ENCODE measurements at regions not wholly inside any gene's neighbourhood (a gene's known extent, or its start where the extent isn't known, plus 50 kb on each side); places are given as distances from the start of the nearest gene placed in this dataset.
"Not testable (repeated sequence)": the region's sequence is repeated elsewhere in the genome, so short reads cannot be mapped to it uniquely, and the experiment has no call there.

GRCh38 chrX:95427389-95427788 lies 1257.3 kb upstream of the DIAPH2 start:
- no peaks in the 10 kb centered on the region for H3K27me3 Mint-ChIP-seq (ENCODE audit: low read depth)
- H3K36me3 Mint-ChIP-seq (ENCODE audit: low read depth) = no peaks in the 10 kb centered on the region
- H3K4me1 Mint-ChIP-seq (ENCODE audit: low read depth) = no peaks in the 10 kb centered on the region
- CTCF ChIA-PET = no interaction called here
- H3K4me3 Mint-ChIP-seq = no peak overlapping the region
- DNase-seq (no peak), ATAC-seq (no peak)
- H3K9me3 Mint-ChIP-seq (ENCODE audit: insufficient read depth) = peaks cover 4% of the 10 kb centered on the region
- POLR2A ChIA-PET = no interaction called here
- no peak overlapping the region for H3K27ac Mint-ChIP-seq

DNA sequence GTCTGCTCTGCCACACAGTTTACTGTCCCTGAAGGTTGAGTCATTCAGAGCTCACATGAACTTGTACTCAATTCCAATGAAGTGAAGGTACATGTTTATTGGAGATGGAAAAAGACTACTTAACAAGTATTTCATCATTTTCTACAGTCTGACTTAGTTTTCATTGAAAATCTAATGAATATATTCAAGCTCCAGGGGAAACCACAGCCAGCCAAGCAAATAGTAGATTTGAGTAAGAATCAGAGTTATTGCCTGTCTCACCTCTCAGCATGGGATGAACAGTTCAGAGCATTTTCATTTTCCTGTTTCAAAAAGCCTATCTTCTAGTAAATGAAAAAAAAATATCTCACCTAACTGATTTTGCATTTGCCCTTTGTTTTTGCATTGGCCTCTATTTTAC lies 1249.4 kb upstream of the DIAPH2 start:
- DNase-seq (no peak), ATAC-seq (no peak)
- Mint-ChIP-seq H3K4me3 (no peak overlapping the region), H3K27ac (no peak overlapping the region), H3K9me3 (ENCODE audit: insufficient read depth) (peaks cover 8% of the 10 kb centered on the region), H3K4me1 (ENCODE audit: low read depth) (no peaks in the 10 kb centered on the region), H3K36me3 (ENCODE audit: low read depth) (no peaks in the 10 kb centered on the region), H3K27me3 (ENCODE audit: low read depth) (no peaks in the 10 kb centered on the region)
- CTCF ChIA-PET = no interaction called here
- POLR2A ChIA-PET = no interaction called here

- POLR2A ChIA-PET = no interaction called here
- CTCF ChIA-PET = no interaction called here
- Mint-ChIP-seq H3K4me1 (ENCODE audit: low read depth) (no peaks in the 10 kb centered on the region), H3K9me3 (ENCODE audit: insufficient read depth) (no peaks in the 10 kb centered on the region), H3K4me3 (no peak overlapping the region), H3K36me3 (ENCODE audit: low read depth) (no peaks in the 10 kb centered on the region), H3K27me3 (ENCODE audit: low read depth) (no peaks in the 10 kb centered on the region), H3K27ac (no peak overlapping the region)
- ATAC-seq (no peak), DNase-seq (no peak)
Measured at GRCh38 chrX:95441836-95442235, 1242.8 kb upstream of the DIAPH2 start.

DNA sequence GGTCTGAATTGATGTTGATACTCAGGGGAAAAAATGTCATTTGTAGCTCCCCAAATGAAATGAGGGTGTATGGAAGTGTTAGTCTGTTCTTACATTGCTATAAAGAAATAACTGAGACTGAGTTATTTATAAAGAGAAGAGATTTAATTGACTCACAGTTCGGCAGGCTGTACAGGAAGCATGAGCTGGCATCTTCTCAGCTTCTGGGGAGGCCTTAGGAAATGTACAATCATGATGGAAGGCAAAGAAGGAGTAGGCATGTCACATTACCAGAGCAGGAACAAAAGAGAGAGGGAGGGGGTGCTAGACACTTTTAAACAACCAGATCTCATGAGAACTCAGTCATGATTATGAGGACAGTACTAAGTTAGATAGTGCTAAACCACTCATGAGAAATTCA lies 1199.9 kb upstream of the DIAPH2 start:
- ChIA-PET CTCF (no interaction called here), POLR2A (no interaction called here)
- Mint-ChIP-seq H3K36me3 (ENCODE audit: low read depth) (no peaks in the 10 kb centered on the region), H3K27me3 (ENCODE audit: low read depth) (no peaks in the 10 kb centered on the region), H3K9me3 (ENCODE audit: insufficient read depth) (no peaks in the 10 kb centered on the region), H3K4me3 (no peak overlapping the region), H3K27ac (no peak overlapping the region), H3K4me1 (ENCODE audit: low read depth) (no peaks in the 10 kb centered on the region)
- no peak for ATAC-seq
- DNase-seq = no peak

GRCh38 chrX:95505721-95506120 lies 1178.9 kb upstream of the DIAPH2 start:
- ChIA-PET POLR2A (no interaction called here), CTCF (no interaction called here)
- H3K36me3 Mint-ChIP-seq (ENCODE audit: low read depth) = no peaks in the 10 kb centered on the region
- no peak overlapping the region for H3K4me3 Mint-ChIP-seq
- H3K4me1 Mint-ChIP-seq (ENCODE audit: low read depth) = no peaks in the 10 kb centered on the region
- no peaks in the 10 kb centered on the region for H3K9me3 Mint-ChIP-seq (ENCODE audit: insufficient read depth)
- ATAC-seq = no peak
- no peaks in the 10 kb centered on the region for H3K27me3 Mint-ChIP-seq (ENCODE audit: low read depth)
- DNase-seq = no peak
- H3K27ac Mint-ChIP-seq = no peak overlapping the region

GRCh38 chrX:95509474-95509873 lies 1175.2 kb upstream of the DIAPH2 start:
- POLR2A ChIA-PET = no interaction called here

DNA sequence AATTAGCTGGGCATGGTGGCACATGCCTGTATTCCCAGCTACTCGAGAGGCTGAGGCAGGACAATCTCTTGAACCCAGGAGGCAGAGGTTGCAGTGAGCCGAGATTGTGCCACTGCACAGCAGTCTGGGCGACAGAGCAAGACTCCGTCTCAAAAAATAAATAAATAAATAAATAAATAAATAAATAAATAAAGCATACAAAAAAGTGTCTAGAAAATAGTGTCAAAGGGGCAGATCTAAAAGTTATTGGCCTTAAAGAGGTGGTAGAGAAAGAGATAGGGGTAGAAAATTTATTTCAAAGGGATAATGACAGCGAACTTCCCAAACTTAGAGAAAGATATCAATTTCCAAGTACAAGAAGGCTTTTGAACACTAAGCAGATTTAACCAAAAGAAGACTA lies 1160.6 kb upstream of the DIAPH2 start:
- not testable (repeated sequence) for H3K27ac Mint-ChIP-seq

More at GRCh38 chrX:95509474-95509873, 1175.2 kb upstream of the DIAPH2 start:
- H3K27me3 Mint-ChIP-seq (ENCODE audit: low read depth) = no peaks in the 10 kb centered on the region
- no peaks in the 10 kb centered on the region for H3K9me3 Mint-ChIP-seq (ENCODE audit: insufficient read depth)
- DNase-seq (no peak), ATAC-seq (no peak)
- no peaks in the 10 kb centered on the region for H3K36me3 Mint-ChIP-seq (ENCODE audit: low read depth)
- CTCF ChIA-PET = no interaction called here
- H3K4me1 Mint-ChIP-seq (ENCODE audit: low read depth) = no peaks in the 10 kb centered on the region
- H3K4me3 Mint-ChIP-seq = no peak overlapping the region
- H3K27ac Mint-ChIP-seq = no peak overlapping the region

GRCh38 chrX:95536111-95536510 lies 1148.5 kb upstream of the DIAPH2 start:
- Mint-ChIP-seq H3K36me3 (ENCODE audit: low read depth) (no peaks in the 10 kb centered on the region), H3K9me3 (ENCODE audit: insufficient read depth) (no peaks in the 10 kb centered on the region), H3K4me1 (ENCODE audit: low read depth) (no peaks in the 10 kb centered on the region), H3K27me3 (ENCODE audit: low read depth) (no peaks in the 10 kb centered on the region), H3K4me3 (no peak overlapping the region), H3K27ac (no peak overlapping the region)
- CTCF ChIA-PET = no interaction called here
- ATAC-seq (no peak), DNase-seq (no peak)
- POLR2A ChIA-PET = no interaction called here

More for the DNA sequence above, 1160.6 kb upstream of the DIAPH2 start:
- ATAC-seq; H3K36me3 Mint-ChIP-seq (ENCODE audit: low read depth); H3K27me3 Mint-ChIP-seq (ENCODE audit: low read depth); DNase-seq; POLR2A ChIA-PET; H3K4me3 Mint-ChIP-seq; CTCF ChIA-PET; H3K4me1 Mint-ChIP-seq (ENCODE audit: low read depth); H3K9me3 Mint-ChIP-seq (ENCODE audit: insufficient read depth): not testable (repeated sequence)

GRCh38 chrX:95536661-95537060 lies 1148.0 kb upstream of the DIAPH2 start:
- no peak overlapping the region for H3K27ac Mint-ChIP-seq
- CTCF ChIA-PET = no interaction called here
- no peaks in the 10 kb centered on the region for H3K9me3 Mint-ChIP-seq (ENCODE audit: insufficient read depth)
- POLR2A ChIA-PET = no interaction called here
- H3K4me3 Mint-ChIP-seq = no peak overlapping the region
- H3K36me3 Mint-ChIP-seq (ENCODE audit: low read depth) = no peaks in the 10 kb centered on the region
- ATAC-seq = no peak
- H3K27me3 Mint-ChIP-seq (ENCODE audit: low read depth) = no peaks in the 10 kb centered on the region
- no peaks in the 10 kb centered on the region for H3K4me1 Mint-ChIP-seq (ENCODE audit: low read depth)
- DNase-seq = no peak

DNA sequence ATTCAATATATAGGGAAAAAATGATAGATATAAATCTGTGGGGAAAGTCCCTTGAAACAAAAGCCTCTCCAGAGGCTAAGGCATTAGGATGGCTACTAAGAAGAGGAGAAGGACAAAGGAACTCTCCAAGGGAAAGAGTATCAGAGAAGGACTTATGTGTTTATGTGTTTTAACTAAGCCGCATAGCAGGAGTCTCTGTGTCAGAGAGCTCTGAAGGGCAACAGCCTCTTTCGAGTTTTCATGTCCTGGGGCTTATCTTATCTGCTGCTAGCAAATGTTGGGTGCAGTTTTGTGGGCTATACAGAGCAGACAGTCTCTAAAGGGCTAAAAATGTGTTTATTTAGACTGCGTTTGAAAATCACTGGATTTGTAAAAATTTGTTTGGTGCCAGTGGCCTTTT lies 1145.6 kb upstream of the DIAPH2 start:
- no peak overlapping the region for H3K4me3 Mint-ChIP-seq
- ChIA-PET CTCF (no interaction called here), POLR2A (no interaction called here)
- no peaks in the 10 kb centered on the region for H3K4me1 Mint-ChIP-seq (ENCODE audit: low read depth)
- H3K9me3 Mint-ChIP-seq (ENCODE audit: insufficient read depth) = no peaks in the 10 kb centered on the region
- ATAC-seq (no peak), DNase-seq (no peak)
- no peak overlapping the region for H3K27ac Mint-ChIP-seq
- H3K36me3 Mint-ChIP-seq (ENCODE audit: low read depth) = no peaks in the 10 kb centered on the region
- H3K27me3 Mint-ChIP-seq (ENCODE audit: low read depth) = no peaks in the 10 kb centered on the region

- H3K27me3 Mint-ChIP-seq (ENCODE audit: low read depth); ATAC-seq; CTCF ChIA-PET; H3K4me1 Mint-ChIP-seq (ENCODE audit: low read depth); DNase-seq; H3K27ac Mint-ChIP-seq; H3K36me3 Mint-ChIP-seq (ENCODE audit: low read depth); H3K9me3 Mint-ChIP-seq (ENCODE audit: insufficient read depth); H3K4me3 Mint-ChIP-seq; POLR2A ChIA-PET: not testable (repeated sequence)
Measured at GRCh38 chrX:95549552-95549951, 1135.1 kb upstream of the DIAPH2 start.

- Mint-ChIP-seq H3K27ac (no peak overlapping the region), H3K27me3 (ENCODE audit: low read depth) (no peaks in the 10 kb centered on the region), H3K4me3 (no peak overlapping the region), H3K4me1 (ENCODE audit: low read depth) (no peaks in the 10 kb centered on the region), H3K9me3 (ENCODE audit: insufficient read depth) (no peaks in the 10 kb centered on the region), H3K36me3 (ENCODE audit: low read depth) (no peaks in the 10 kb centered on the region)
- no peak for DNase-seq
- ChIA-PET CTCF (no interaction called here), POLR2A (no interaction called here)
- no peak for ATAC-seq
Measured at GRCh38 chrX:95585321-95585720, 1099.3 kb upstream of the DIAPH2 start.

DNA sequence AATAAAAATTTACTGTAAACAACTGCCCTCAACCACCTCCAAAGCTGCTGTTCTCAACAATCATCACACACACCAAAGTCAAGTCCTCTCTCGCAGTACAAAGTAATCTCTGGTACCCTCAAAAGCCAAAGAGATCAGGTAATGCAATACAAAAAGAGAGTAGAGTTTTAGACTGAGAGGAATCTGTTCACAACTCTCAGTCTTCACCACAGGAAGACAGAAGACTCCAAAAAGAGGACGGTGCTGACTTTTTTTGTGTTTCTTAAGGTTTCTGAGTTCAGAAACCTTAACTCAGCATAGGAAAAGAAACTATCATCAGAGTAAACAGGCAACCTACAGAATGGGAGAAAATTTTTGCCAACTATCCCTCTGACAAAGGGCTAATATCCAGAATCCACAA lies 1072.3 kb upstream of the DIAPH2 start:
- DNase-seq (no peak), ATAC-seq (no peak)
- Mint-ChIP-seq H3K4me1 (ENCODE audit: low read depth) (no peaks in the 10 kb centered on the region), H3K27ac (no peak overlapping the region), H3K9me3 (ENCODE audit: insufficient read depth) (peaks cover 4% of the 10 kb centered on the region), H3K36me3 (ENCODE audit: low read depth) (no peaks in the 10 kb centered on the region), H3K4me3 (no peak overlapping the region), H3K27me3 (ENCODE audit: low read depth) (no peaks in the 10 kb centered on the region)
- ChIA-PET POLR2A (no interaction called here), CTCF (no interaction called here)

GRCh38 chrX:95622200-95622599 lies 1062.4 kb upstream of the DIAPH2 start:
- ChIA-PET CTCF (no interaction called here), POLR2A (no interaction called here)

More at GRCh38 chrX:95622200-95622599, 1062.4 kb upstream of the DIAPH2 start:
- no peak for DNase-seq
- no peaks in the 10 kb centered on the region for H3K36me3 Mint-ChIP-seq (ENCODE audit: low read depth)
- peaks cover 5% of the 10 kb centered on the region for H3K9me3 Mint-ChIP-seq (ENCODE audit: insufficient read depth)
- H3K4me1 Mint-ChIP-seq (ENCODE audit: low read depth) = no peaks in the 10 kb centered on the region
- H3K4me3 Mint-ChIP-seq = no peak overlapping the region
- H3K27ac Mint-ChIP-seq = no peak overlapping the region
- ATAC-seq = no peak
- H3K27me3 Mint-ChIP-seq (ENCODE audit: low read depth) = no peaks in the 10 kb centered on the region

All from activated CD8-positive, alpha-beta T cell treated with anti-CD3 and anti-CD28 coated beads, Interleukin-2, amount 10 ng/mL, durations not matched to agents 7 days and 5 days (primary cell).